Panc1 (cell line): ENCODE measurements at regions not wholly inside any gene's neighbourhood (a gene's known extent, or its start where the extent isn't known, plus 50 kb on each side); places are given as distances from the start of the nearest gene placed in this dataset.

ENCODE experiments used
- ATAC-seq: fragments of 200-7000 bp; cut with Tn5 transposase; 2 replicates; pipeline ENCODE4 v1.9.1; 2020; ENCODE audit warnings: mild to moderate bottlenecking, moderate library complexity
- BruUV-seq: library from RNA; stranded (reverse); fragments of 400-500 nt; replicated peaks from 2 replicates; lab custom pipeline; 2021; lab: Mats Ljungman, UMichigan
- CTCF ChIA-PET: fragments of 300-600 bp; sonication (Branson Sonifier 250); formaldehyde crosslinking; loops from one replicate; lab custom pipeline; 2022; ENCODE audit warnings: antibody characterized with exemption; lab: Charles Lee
- POLR2A ChIA-PET: fragments of 300-600 bp; sonication (Branson Sonifier 250); formaldehyde crosslinking; loops from one replicate; lab custom pipeline; 2022; ENCODE audit warnings: antibody characterized with exemption; lab: Charles Lee
- DNase-seq: peaks from one replicate; pipeline ENCODE4 v3.0.0-alpha.2; 2010; ENCODE audit warnings: low read depth, low spot score
- H3K27ac ChIP-seq: 2 replicates; pipeline ENCODE4 v1.5.1; 2011; ENCODE audit warnings: mild to moderate bottlenecking, low read length, inconsistent platforms
- H3K27me3 ChIP-seq: fragments of 200-500 bp; sonication (Bioruptor generic); 2 replicates; pipeline ENCODE4 v1.6.0; 2014; ENCODE audit warnings: low read length, inconsistent platforms; ENCODE audit not compliant: control insufficient read depth, insufficient read depth
- H3K36me3 ChIP-seq: fragments of 200-500 bp; sonication (Bioruptor generic); 2 replicates; pipeline ENCODE4 v1.5.1; 2014; ENCODE audit warnings: inconsistent platforms, mild to moderate bottlenecking, low read length, moderate library complexity; ENCODE audit not compliant: control insufficient read depth, insufficient read depth
- H3K4me1 ChIP-seq: 2 replicates; pipeline ENCODE4 v1.5.1; 2011; ENCODE audit warnings: inconsistent platforms, mild to moderate bottlenecking, low read length, moderate library complexity; ENCODE audit not compliant: control insufficient read depth, insufficient read depth
- H3K4me3 ChIP-seq, 2 experiments: 2 replicates each; pipeline ENCODE4 v1.5.1; 2011 to 2012; ENCODE audit warnings: low read depth in 2 of 2, low read length in 2 of 2, mild to moderate bottlenecking in 2 of 2, inconsistent platforms in 1 of 2, moderate library complexity in 1 of 2
- H3K9me3 ChIP-seq: fragments of 200-500 bp; sonication (Bioruptor generic); 2 replicates; pipeline ENCODE4 v1.5.1; 2014; ENCODE audit warnings: low read depth, mild to moderate bottlenecking, inconsistent platforms, low read length, moderate library complexity; ENCODE audit not compliant: control insufficient read depth, insufficient read depth
- CTCF ChIP-seq: fragments of 450-650 bp; IDR thresholded peaks from 2 replicates; pipeline ENCODE4 v1.5.1; 2017; ENCODE audit warnings: mild to moderate bottlenecking
- POLR2AphosphoS5 ChIP-seq: IDR thresholded peaks from 2 replicates; pipeline ENCODE4 v1.6.1; 2012; ENCODE audit warnings: mild to moderate bottlenecking, low read depth, low read length, moderate library complexity
- REST ChIP-seq, 2 experiments: IDR thresholded peaks; 2 replicates each; pipeline ENCODE4 v1.6.1; 2011 to 2012; ENCODE audit warnings: low read depth in 2 of 2, control low read depth in 1 of 2, low read length in 1 of 2, mild to moderate bottlenecking in 1 of 2, moderate library complexity in 1 of 2; ENCODE audit not compliant: insufficient read depth in 1 of 2
- SIN3A ChIP-seq: IDR thresholded peaks from 2 replicates; pipeline ENCODE4 v1.6.1; 2012; ENCODE audit warnings: low read depth, mild to moderate bottlenecking, low read length, moderate library complexity, borderline replicate concordance; ENCODE audit not compliant: insufficient read depth
- TCF7L2 ChIP-seq: IDR thresholded peaks from 2 replicates; pipeline ENCODE4 v1.6.1; 2011; ENCODE audit warnings: mild to moderate bottlenecking, low read depth, low read length, inconsistent platforms
- in situ Hi-C: cut with HindIII; loops from 2 replicates; pipeline ENCODE4 v1.10.0; 2016; ENCODE audit warnings: low sequenced_read_pairs, low pct_unique_long_range_greater_than_20kb
- intact Hi-C: fragments of 100-400 bp; cut with micrococcal nuclease; formaldehyde crosslinking; loops from one replicate; pipeline ENCODE4 v1.10.0; 2022; ENCODE audit not compliant: unreplicated experiment

GRCh38 chr10:29840516-29841276 is 205.9 kb upstream of the SVIL start:
- Histone ChIP-seq H3K27ac (no peak overlapping the region), H3K27me3 (no peaks in the 10 kb centered on the region), H3K4me1 (peaks cover 4% of the 10 kb centered on the region), H3K36me3 (no peaks in the 10 kb centered on the region), H3K4me3 (no peak overlapping the region), H3K9me3 (0 out of 2 replicates have a peak, but pooled peaks cover 4% of the 10 kb centered on the region)
- TF ChIP-seq POLR2AphosphoS5 (no peak), TCF7L2 (no peak), SIN3A (no peak), REST (IDR thresholded peaks at IDR 0.05; ENCODE audit: insufficient read depth in 1 of 2, low read depth in 2 of 2, low read length in 1 of 2) (no peak), CTCF (no peak)
- intact Hi-C loops = no loop called here
- DNase-seq = no peak
- in situ Hi-C loops = no loop called here
- ChIA-PET CTCF (no interaction called here), POLR2A (interaction anchor here (0.7 kb wide), 1 partner anchor 14 kb away, joined by 3 read pairs; no protein-coding TSS in a partner anchor)
- ATAC-seq = no peak
- no TSS peak for BruUV-seq

GRCh38 chr10:29839826-29840515 is 205.2 kb upstream of the SVIL start:
- Histone ChIP-seq H3K4me1 (peaks cover 4% of the 10 kb centered on the region), H3K9me3 (0 out of 2 replicates have a peak, but pooled peaks cover under 1% of the 10 kb centered on the region), H3K27me3 (no peaks in the 10 kb centered on the region), H3K36me3 (no peaks in the 10 kb centered on the region), H3K4me3 (no peak overlapping the region), H3K27ac (no peak overlapping the region)
- no TSS peak for BruUV-seq
- TF ChIP-seq TCF7L2 (no peak), CTCF (no peak), POLR2AphosphoS5 (no peak), SIN3A (no peak), REST (IDR thresholded peaks at IDR 0.05; ENCODE audit: insufficient read depth in 1 of 2, low read depth in 2 of 2, low read length in 1 of 2) (no peak)
- in situ Hi-C loops = no loop called here
- intact Hi-C loops = no loop called here
- ATAC-seq (no peak), DNase-seq (no peak)
- ChIA-PET CTCF (no interaction called here), POLR2A (no interaction called here)
